ENCODE measurements at regions not wholly inside any gene's neighbourhood (a gene's known extent, or its start where the extent isn't known, plus 50 kb on each side); places are given as distances from the start of the nearest gene placed in this dataset.

GRCh38 chr5:8418049-8418426, 549.1 kb downstream of the MTRR start:
- TF ChIP-seq CTCF (IDR thresholded peaks at IDR 0.05; ENCODE audit: extremely low read depth in 1 of 2, insufficient read depth in 1 of 2, low read depth in 1 of 2, low read length in 2 of 2) (no peak), EZH2 (IDR thresholded peaks at IDR 0.05; ENCODE audit: borderline replicate concordance, low read depth, low read length, severe bottlenecking) (no peak), GATA2 (IDR thresholded peaks at IDR 0.05; ENCODE audit: insufficient read depth, insufficient read length, low read depth, low read length) (no peak), POLR2A (IDR thresholded peaks at IDR 0.05; ENCODE audit: low read depth, low read length) (no peak), POLR2AphosphoS5 (IDR thresholded peaks at IDR 0.05; ENCODE audit: insufficient read depth, low read depth, low read length) (no peak), MAX (IDR thresholded peaks at IDR 0.05; ENCODE audit: insufficient read depth, insufficient read length) (no peak)

Data from endothelial cell of umbilical vein (primary cell).